H1 (cell line): ENCODE measurements at regions not wholly inside any gene's neighbourhood (a gene's known extent, or its start where the extent isn't known, plus 50 kb on each side); places are given as distances from the start of the nearest gene placed in this dataset.

Experiments used
- CTCF ChIA-PET: fragments of 300-600 bp; sonication (Branson Sonifier 250); formaldehyde crosslinking; loops from one replicate; lab custom pipeline; 2021; ENCODE audit not compliant: partially characterized antibody; lab: Charles Lee
- POLR2A ChIA-PET: fragments of 300-600 bp; sonication (Branson Sonifier 250); formaldehyde crosslinking; loops from one replicate; lab custom pipeline; 2021; ENCODE audit warnings: inconsistent platforms; ENCODE audit not compliant: partially characterized antibody; lab: Charles Lee
- DNase-seq, 2 experiments: peaks; one replicate each; pipeline versions ENCODE4 v3.0.0 to v3.0.0-alpha.2; 2010 to 2022; ENCODE audit warnings: low spot score in 2 of 2, low read depth in 1 of 2, mixed read lengths in 1 of 2
- FAIRE-seq: peaks from 2 replicates; lab custom pipeline; 2011; peaks lifted over from hg19 to GRCh38; lab: Jason Lieb, UNC
- H2AFZ ChIP-seq: 2 replicates; pipeline ENCODE4 v1.8.1; 2012; ENCODE audit warnings: low read length, inconsistent platforms
- H2AK5ac ChIP-seq: 2 replicates; pipeline ENCODE4 v1.6.1; 2013; ENCODE audit warnings: low read depth, low read length
- H2BK120ac ChIP-seq: replicated peaks from 2 replicates; pipeline ENCODE3; 2013; ENCODE audit warnings: low read depth, low read length, inconsistent platforms
- H2BK12ac ChIP-seq: 2 replicates; pipeline ENCODE4 v1.6.1; 2013; ENCODE audit warnings: low read depth, low read length
- H2BK15ac ChIP-seq: 2 replicates; pipeline ENCODE4 v1.6.1; 2013; ENCODE audit warnings: low read length
- H2BK20ac ChIP-seq: 2 replicates; pipeline ENCODE4 v1.6.1; 2013; ENCODE audit warnings: low read length
- H2BK5ac ChIP-seq: 2 replicates; pipeline ENCODE4 v1.6.1; 2013; ENCODE audit warnings: low read depth, low read length
- H3K14ac ChIP-seq: 2 replicates; pipeline ENCODE4 v1.6.1; 2013; ENCODE audit warnings: inconsistent platforms; ENCODE audit not compliant: insufficient read length
- H3K18ac ChIP-seq: 2 replicates; pipeline ENCODE4 v1.6.1; 2013; ENCODE audit warnings: low read length; ENCODE audit errors: extremely low read depth
- H3K23ac ChIP-seq: 2 replicates; pipeline ENCODE4 v1.6.1; 2013; ENCODE audit warnings: inconsistent platforms; ENCODE audit not compliant: insufficient read length
- H3K23me2 ChIP-seq: 2 replicates; pipeline ENCODE4 v1.6.1; 2013; ENCODE audit warnings: low read depth, low read length
- H3K27ac ChIP-seq: 2 replicates; pipeline ENCODE4 v1.6.1; 2011; ENCODE audit warnings: low read depth, low read length, inconsistent platforms
- H3K27me3 ChIP-seq, 4 experiments: replicated peaks in 1 of 4; 1 replicate in 1 of 4; 2 replicates in 3 of 4; pipeline versions ENCODE4 v1.6.1 to v1.8.1; 2011 to 2013; ENCODE audit warnings: low read length in 3 of 4, mild to moderate bottlenecking in 3 of 4, inconsistent platforms in 2 of 4, mixed read lengths in 2 of 4, moderate library complexity in 1 of 4; ENCODE audit not compliant: control insufficient read depth in 3 of 4, insufficient read depth in 3 of 4; ENCODE audit errors: extremely low read depth in 1 of 4
- H3K36me3 ChIP-seq, 4 experiments: 2 replicates each; pipeline versions ENCODE4 v1.6.1 to v1.8.1; 2011 to 2013; ENCODE audit warnings: mild to moderate bottlenecking in 4 of 4, low read length in 3 of 4, moderate library complexity in 2 of 4, control low read depth in 1 of 4, inconsistent platforms in 1 of 4; ENCODE audit not compliant: insufficient read depth in 4 of 4, control insufficient read depth in 2 of 4
- H3K4ac ChIP-seq: replicated peaks from 2 replicates; pipeline ENCODE3; 2013; ENCODE audit warnings: low read length, low read depth, mixed read lengths, inconsistent platforms; ENCODE audit not compliant: insufficient read length
- H3K4me1 ChIP-seq, 4 experiments: replicated peaks in 1 of 4; 1 replicate in 1 of 4; 2 replicates in 3 of 4; pipeline versions ENCODE4 v1.6.1 to v1.8.1; 2011 to 2013; ENCODE audit warnings: low read length in 3 of 4, inconsistent platforms in 2 of 4, mixed read lengths in 1 of 4; ENCODE audit not compliant: insufficient read depth in 4 of 4, control insufficient read depth in 3 of 4
- H3K4me2 ChIP-seq, 2 experiments: 2 replicates each; pipeline versions ENCODE4 v1.6.1 to v1.8.1; 2011 to 2013; ENCODE audit warnings: low read depth in 2 of 2, low read length in 2 of 2, control low read depth in 1 of 2, inconsistent platforms in 1 of 2, mild to moderate bottlenecking in 1 of 2; ENCODE audit not compliant: insufficient read depth in 1 of 2
- H3K4me3 ChIP-seq, 4 experiments: fragments of 200-600, 300-600 bp in 1 of 4; sonication (generic), shearing (Covaris generic), sonication (Bioruptor Twin) in 1 of 4; 2 replicates each; pipeline versions ENCODE4 v1.5.1 to v1.8.1; 2011 to 2016; ENCODE audit warnings: low read length in 4 of 4, low read depth in 3 of 4, control low read depth in 2 of 4, inconsistent platforms in 2 of 4, mild to moderate bottlenecking in 2 of 4, mixed read lengths in 1 of 4, moderate library complexity in 1 of 4; ENCODE audit not compliant: insufficient read depth in 2 of 4; ENCODE audit errors: extremely low read depth in 1 of 4
- H3K56ac ChIP-seq: replicated peaks from 2 replicates; pipeline ENCODE3; 2013; ENCODE audit warnings: low read depth, mild to moderate bottlenecking, mixed read lengths, low read length, inconsistent platforms; ENCODE audit not compliant: insufficient read length
- H3K79me1 ChIP-seq: 2 replicates; pipeline ENCODE4 v1.6.1; 2013; ENCODE audit warnings: low read depth, low read length, control low read depth
- H3K79me2 ChIP-seq, 2 experiments: 2 replicates each; pipeline versions ENCODE4 v1.6.1 to v1.8.1; 2012 to 2013; ENCODE audit warnings: low read length in 2 of 2, mild to moderate bottlenecking in 2 of 2, inconsistent platforms in 1 of 2; ENCODE audit not compliant: insufficient read depth in 2 of 2, control insufficient read depth in 1 of 2
- H3K9ac ChIP-seq, 4 experiments: replicated peaks in 1 of 4; 1 replicate in 1 of 4; 2 replicates in 3 of 4; pipeline versions ENCODE4 v1.6.1 to v1.8.1; 2011 to 2013; ENCODE audit warnings: low read depth in 3 of 4, low read length in 3 of 4, control low read depth in 2 of 4, mild to moderate bottlenecking in 2 of 4, moderate library complexity in 2 of 4, inconsistent platforms in 1 of 4; ENCODE audit errors: extremely low read depth in 1 of 4
- H3K9me3 ChIP-seq, 2 experiments: 2 replicates each; pipeline versions ENCODE4 v1.6.1 to v1.8.1; 2012 to 2013; ENCODE audit warnings: mild to moderate bottlenecking in 2 of 2, moderate library complexity in 2 of 2, control low read depth in 1 of 2, inconsistent platforms in 1 of 2, low read depth in 1 of 2, low read length in 1 of 2, mixed read lengths in 1 of 2; ENCODE audit not compliant: insufficient read depth in 2 of 2
- H4K20me1 ChIP-seq, 2 experiments: replicated peaks in 1 of 2; 2 replicates each; pipeline versions ENCODE3 to v1.8.1; 2011 to 2013; ENCODE audit warnings: inconsistent platforms in 2 of 2, low read length in 2 of 2, mild to moderate bottlenecking in 1 of 2; ENCODE audit not compliant: insufficient read depth in 2 of 2, control insufficient read depth in 1 of 2
- H4K5ac ChIP-seq: 2 replicates; pipeline ENCODE4 v1.6.1; 2013; ENCODE audit warnings: low read length, low read depth, mixed read lengths, inconsistent platforms; ENCODE audit not compliant: insufficient read length
- H4K8ac ChIP-seq: 2 replicates; pipeline ENCODE4 v1.8.0; 2013; ENCODE audit warnings: mild to moderate bottlenecking, moderate library complexity, low read length, inconsistent platforms; ENCODE audit not compliant: insufficient read depth; ENCODE audit errors: extremely low read depth
- H4K91ac ChIP-seq: replicated peaks from 2 replicates; pipeline ENCODE3; 2013; ENCODE audit warnings: low read length, mixed read lengths, inconsistent platforms; ENCODE audit not compliant: insufficient read length
- CBX8 ChIP-seq: fragments of 300-800, 300-1000 bp; sonication (generic); IDR thresholded peaks from 2 replicates; pipeline ENCODE4 v1.7.1; 2016; ENCODE audit warnings: low read depth, low read length, borderline replicate concordance
- CTCF ChIP-seq, 3 experiments: IDR thresholded peaks; 1 replicate in 2 of 3; 2 replicates in 1 of 3; pipeline versions ENCODE4 v1.5.1 to v1.6.1; 2011; ENCODE audit warnings: low read length in 3 of 3, mild to moderate bottlenecking in 3 of 3, inconsistent platforms in 2 of 3, low read depth in 1 of 3, moderate library complexity in 1 of 3; ENCODE audit not compliant: insufficient read depth in 1 of 3; ENCODE audit errors: control extremely low read depth in 1 of 3
- EP300 ChIP-seq, 2 experiments: IDR thresholded peaks; 1 replicate in 1 of 2; 2 replicates in 1 of 2; pipeline ENCODE4 v1.6.1; 2011 to 2012; ENCODE audit warnings: low read depth in 2 of 2, low read length in 2 of 2, mild to moderate bottlenecking in 2 of 2, borderline replicate concordance in 1 of 2, inconsistent platforms in 1 of 2, moderate library complexity in 1 of 2
- FOSL1 ChIP-seq: IDR thresholded peaks from 2 replicates; pipeline ENCODE4 v1.6.1; 2011; ENCODE audit warnings: mild to moderate bottlenecking, low read depth, low read length, moderate library complexity; ENCODE audit not compliant: insufficient read depth
- HDAC6 ChIP-seq: IDR thresholded peaks from one replicate; pipeline ENCODE4 v1.7.1; 2012; ENCODE audit warnings: low read depth, mild to moderate bottlenecking, inconsistent platforms, low read length, moderate library complexity
- JUND ChIP-seq: IDR thresholded peaks from 2 replicates; pipeline ENCODE4 v1.6.1; 2011; ENCODE audit warnings: mild to moderate bottlenecking, improper control_type of control experiment, low read length
- NRF1 ChIP-seq: IDR thresholded peaks from 2 replicates; pipeline ENCODE4 v1.6.1; 2011; ENCODE audit warnings: mild to moderate bottlenecking, low read depth, low read length, improper control_type of control experiment
- POU5F1 ChIP-seq: IDR thresholded peaks from 2 replicates; pipeline ENCODE4 v1.6.1; 2011; ENCODE audit warnings: low read depth, mild to moderate bottlenecking, low read length, moderate library complexity
- SIX5 ChIP-seq: IDR thresholded peaks from 2 replicates; pipeline ENCODE4 v1.6.1; 2011; ENCODE audit warnings: mild to moderate bottlenecking, low read depth, low read length
- SUZ12 ChIP-seq: fragments of 200-600 bp; sonication (generic); IDR thresholded peaks from 2 replicates; pipeline ENCODE4 v1.6.1; 2012; ENCODE audit warnings: mild to moderate bottlenecking, inconsistent platforms, low read length, moderate library complexity, mixed read lengths
- TAF7 ChIP-seq: optimal IDR thresholded peaks from 2 replicates; pipeline ENCODE3; 2011; ENCODE audit warnings: low read depth, mild to moderate bottlenecking, inconsistent platforms, low read length, moderate library complexity, borderline replicate concordance
- WGBS, 2 experiments: shearing (Covaris generic) in 1 of 2; methylation state at CpG; one replicate each; pipeline versions ENCODE4 v1.1.6 to v1.1.7; 2013 to 2015; ENCODE audit warnings: low lambda C conversion rate in 2 of 2, mixed read lengths in 2 of 2, inconsistent platforms in 1 of 2, low coverage in 1 of 2, missing lambda C conversion rate in 1 of 2; ENCODE audit not compliant: insufficient replicate concordance in 2 of 2, insufficient coverage in 1 of 2, insufficient read length in 1 of 2; ENCODE audit errors: extremely low coverage in 1 of 2, missing lambda C conversion rate in 1 of 2; 5-methylcytosine and 5-hydroxymethylcytosine counted together

- H3K79me2 ChIP-seq: no peaks in the 10 kb centered on the region
- H2BK12ac ChIP-seq: no peak overlapping the region
- no peaks in the 10 kb centered on the region for H4K20me1 ChIP-seq
- no peak overlapping the region for H3K18ac ChIP-seq
- H3K79me1 ChIP-seq: no peaks in the 10 kb centered on the region
- no peaks in the 10 kb centered on the region for H3K4me1 ChIP-seq
- no peak overlapping the region for H4K91ac ChIP-seq
- FAIRE-seq (no peak), DNase-seq (no peak)
- H2BK20ac ChIP-seq: no peak overlapping the region
- H2BK120ac ChIP-seq: no peak overlapping the region
- H3K23me2 ChIP-seq: no peaks in the 10 kb centered on the region
- H3K4me3 ChIP-seq: no peak overlapping the region
- no peak overlapping the region for H2BK5ac ChIP-seq
- ChIA-PET POLR2A (no interaction called here), CTCF (interaction anchor here (1.2 to 1.5 kb wide), 2 partner anchors 27 to 130 kb away, joined by 4 read pairs; no protein-coding TSS in a partner anchor)
- H3K9me3 ChIP-seq: no peaks in the 10 kb centered on the region
- no peak overlapping the region for H3K4ac ChIP-seq
- H2AK5ac ChIP-seq: no peak overlapping the region
- no peak overlapping the region for H3K23ac ChIP-seq
- 88% methylated on average over 4 of the region's 4 CpGs; no CpG with 5 or more reads in 1 of the 2 experiments for WGBS, 2 experiments
- no peak overlapping the region for H4K8ac ChIP-seq
- no peak overlapping the region for H2AFZ ChIP-seq
- no peak overlapping the region for H3K27ac ChIP-seq
- no peak overlapping the region for H2BK15ac ChIP-seq
- no peak overlapping the region for H3K9ac ChIP-seq
- H3K36me3 ChIP-seq: no peaks in the 10 kb centered on the region
- H3K56ac ChIP-seq: no peak overlapping the region
- no peaks in the 10 kb centered on the region for H3K27me3 ChIP-seq
- no peak overlapping the region for H3K4me2 ChIP-seq
- H4K5ac ChIP-seq: no peak overlapping the region
- H3K14ac ChIP-seq: no peak overlapping the region
- TF ChIP-seq SUZ12 (no peak), HDAC6 (no peak), TAF7 (no peak), NRF1 (no peak), EP300 (IDR thresholded peaks at IDR 0.05; ENCODE audit: borderline replicate concordance in 1 of 2, low read depth in 2 of 2, low read length in 2 of 2) (no peak), CTCF (IDR thresholded peaks at IDR 0.05; ENCODE audit: control extremely low read depth in 1 of 3, insufficient read depth in 1 of 3, low read depth in 1 of 3, low read length in 3 of 3) (no peak), JUND (no peak), FOSL1 (no peak), SIX5 (no peak), CBX8 (no peak), POU5F1 (no peak)
These were observed 57.0 kb upstream of the RAI2 start for GRCh38 chrX:17917945-17918577.
